GM23338 (cell line): ENCODE measurements at regions not wholly inside any gene's neighbourhood (a gene's known extent, or its start where the extent isn't known, plus 50 kb on each side); places are given as distances from the start of the nearest gene placed in this dataset.

ENCODE experiments used
- ATAC-seq: fragments of 200-7000 bp; cut with Tn5 transposase; 3 replicates; pipeline ENCODE4 v1.9.1; 2020
- DNase-seq: peaks from one replicate; pipeline ENCODE4 v3.0.0-alpha.2; 2015; ENCODE audit warnings: low spot score
- H2AFZ ChIP-seq: fragments of 200-600 bp; sonication (generic); 2 replicates; pipeline ENCODE4 v1.8.0; 2016; ENCODE audit warnings: antibody characterized with exemption, mild to moderate bottlenecking, moderate library complexity
- H3F3A ChIP-seq: fragments of 200-600 bp; sonication (generic); replicated peaks from 2 replicates; pipeline ENCODE4 v1.8.0; 2017; ENCODE audit warnings: antibody characterized with exemption, mixed run types, low read depth
- H3K27ac ChIP-seq: fragments of 200-600 bp; sonication (generic); 2 replicates; pipeline ENCODE4 v1.6.1; 2016; ENCODE audit warnings: low read depth
- H3K27me3 ChIP-seq: fragments of 200-600 bp; sonication (generic); 2 replicates; pipeline ENCODE4 v1.8.0; 2016; ENCODE audit warnings: mild to moderate bottlenecking, mixed run types, moderate library complexity; ENCODE audit not compliant: insufficient read depth
- H3K36me3 ChIP-seq: fragments of 200-600 bp; sonication (generic); 2 replicates; pipeline ENCODE4 v1.8.0; 2016; ENCODE audit warnings: mild to moderate bottlenecking; ENCODE audit not compliant: insufficient read depth
- H3K4me1 ChIP-seq: fragments of 200-600 bp; sonication (generic); 2 replicates; pipeline ENCODE4 v1.8.0; 2016; ENCODE audit warnings: mild to moderate bottlenecking, moderate library complexity; ENCODE audit not compliant: insufficient read depth
- H3K4me2 ChIP-seq: fragments of 200-600 bp; sonication (generic); 2 replicates; pipeline ENCODE4 v1.7.1; 2017; ENCODE audit warnings: mixed run types
- H3K4me3 ChIP-seq: fragments of 200-600 bp; sonication (generic); 2 replicates; pipeline ENCODE4 v1.6.1; 2016; ENCODE audit warnings: mixed run types
- H3K79me2 ChIP-seq: fragments of 200-600 bp; sonication (generic); replicated peaks from 2 replicates; pipeline ENCODE4 v1.8.0; 2017; ENCODE audit warnings: mild to moderate bottlenecking; ENCODE audit not compliant: insufficient read depth
- H3K9me2 ChIP-seq: fragments of 200-600 bp; sonication (generic); 2 replicates; pipeline ENCODE4 v1.8.0; 2017; ENCODE audit not compliant: insufficient read depth
- H4K20me1 ChIP-seq: fragments of 200-600 bp; sonication (generic); replicated peaks from 2 replicates; pipeline ENCODE4 v1.8.0; 2017; ENCODE audit warnings: mild to moderate bottlenecking; ENCODE audit not compliant: insufficient read depth
- H3K27ac Mint-ChIP-seq: 2 replicates; pipeline ENCODE4 v1.8.0; 2020; ENCODE audit warnings: inconsistent platforms, mild to moderate bottlenecking, moderate library complexity, mixed read lengths
- H3K27me3 Mint-ChIP-seq: 3 replicates; pipeline ENCODE4 v1.8.0; 2022; ENCODE audit warnings: low read depth, mild to moderate bottlenecking, moderate library complexity, mixed read lengths, inconsistent platforms; ENCODE audit not compliant: insufficient read depth, poor library complexity
- H3K36me3 Mint-ChIP-seq: 3 replicates; pipeline ENCODE4 v1.8.0; 2021; ENCODE audit warnings: low read depth, mild to moderate bottlenecking, inconsistent platforms, moderate library complexity, mixed read lengths
- H3K4me1 Mint-ChIP-seq: 3 replicates; pipeline ENCODE4 v1.8.0; 2020; ENCODE audit warnings: mild to moderate bottlenecking, inconsistent platforms, mixed read lengths
- H3K4me3 Mint-ChIP-seq: 3 replicates; pipeline ENCODE4 v1.8.0; 2021; ENCODE audit warnings: moderate library complexity, mild to moderate bottlenecking, inconsistent platforms, mixed read lengths
- H3K9me3 Mint-ChIP-seq: 3 replicates; pipeline ENCODE4 v1.8.0; 2020; ENCODE audit warnings: moderate library complexity, mild to moderate bottlenecking, inconsistent platforms, mixed read lengths
- CREB1 ChIP-seq: fragments of 250-450 bp; sonication (Bioruptor Pico); IDR thresholded peaks from 2 replicates; pipeline ENCODE4 v1.5.0; 2020; ENCODE audit warnings: low read depth, mild to moderate bottlenecking, moderate library complexity
- CTCF ChIP-seq, 2 experiments: fragments of 200-600 bp in 1 of 2; sonication (generic) in 1 of 2; conservative IDR thresholded peaks; 2 replicates each; pipeline versions ENCODE4 v1.5.1 to v1.6.1; 2016 to 2017; ENCODE audit warnings: antibody characterized with exemption in 2 of 2, low read depth in 2 of 2, mild to moderate bottlenecking in 2 of 2, moderate library complexity in 1 of 2
- ETS1 ChIP-seq: IDR thresholded peaks from 2 replicates; pipeline ENCODE4 v1.6.1; 2016; ENCODE audit warnings: antibody characterized with exemption
- EZH2 ChIP-seq: fragments of 200-600 bp; sonication (generic); IDR thresholded peaks from one replicate; pipeline ENCODE4 v1.8.0; 2017; ENCODE audit warnings: antibody characterized with exemption, mild to moderate bottlenecking, low read depth; ENCODE audit not compliant: unreplicated experiment
- EZH2phosphoT487 ChIP-seq: fragments of 200-600 bp; sonication (generic); IDR thresholded peaks from one replicate; pipeline ENCODE4 v1.8.1; 2018; ENCODE audit warnings: antibody characterized with exemption; ENCODE audit not compliant: unreplicated experiment
- JUNB ChIP-seq: IDR thresholded peaks from one replicate; pipeline ENCODE4 v1.6.1; 2016; ENCODE audit warnings: antibody characterized with exemption; ENCODE audit not compliant: unreplicated experiment
- NANOG ChIP-seq: IDR thresholded peaks from 2 replicates; pipeline ENCODE4 v1.6.1; 2016; ENCODE audit warnings: antibody characterized with exemption, borderline replicate concordance
- POLR2AphosphoS5 ChIP-seq: IDR thresholded peaks from 2 replicates; pipeline ENCODE4 v1.6.1; 2016; ENCODE audit warnings: antibody characterized with exemption, low read depth
- STAT1 ChIP-seq: IDR thresholded peaks from one replicate; pipeline ENCODE4 v1.6.1; 2016; ENCODE audit warnings: antibody characterized with exemption; ENCODE audit not compliant: unreplicated experiment
- ZNF114 ChIP-seq: fragments of 250-450 bp; sonication (Bioruptor Pico); IDR thresholded peaks from 2 replicates; pipeline ENCODE4 v1.5.0; 2020; ENCODE audit warnings: mild to moderate bottlenecking, moderate library complexity
- ZNF462 ChIP-seq: fragments of 250-450 bp; sonication (Bioruptor Pico); IDR thresholded peaks from 2 replicates; pipeline ENCODE4 v1.5.0; 2020; ENCODE audit warnings: mild to moderate bottlenecking, moderate library complexity
- TF ChIP-seq, protein P1 (sequence below): IDR thresholded peaks from one replicate; pipeline ENCODE4 v1.6.1; 2018; ENCODE audit warnings: antibody characterized with exemption; ENCODE audit not compliant: unreplicated experiment

DNA sequence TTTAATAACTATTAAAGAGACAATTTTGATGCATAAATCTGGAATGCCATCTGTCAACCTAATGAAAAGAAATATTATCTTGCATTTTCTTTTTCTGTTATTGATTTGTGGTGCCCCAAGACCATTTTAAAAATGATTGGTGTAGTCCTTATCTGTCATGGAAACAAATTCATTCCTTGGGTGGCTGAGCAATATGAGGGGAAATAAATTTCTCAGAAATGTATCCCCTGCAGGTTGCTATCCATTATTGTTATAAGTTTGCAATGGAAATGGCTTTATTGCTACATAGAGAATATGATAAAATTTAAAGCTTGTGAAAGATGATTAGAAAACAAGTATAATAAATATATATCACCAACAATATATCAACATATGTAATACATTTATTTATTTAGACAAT is 607.0 kb downstream of the DNAJB9 start (continued):
- no peak for TF ChIP-seq ZNF462 (CRISPR knock-in tag)
- TF ChIP-seq EZH2phosphoT487, result no peak
- no peak for TF ChIP-seq ZNF114 (CRISPR knock-in tag)

DNA sequence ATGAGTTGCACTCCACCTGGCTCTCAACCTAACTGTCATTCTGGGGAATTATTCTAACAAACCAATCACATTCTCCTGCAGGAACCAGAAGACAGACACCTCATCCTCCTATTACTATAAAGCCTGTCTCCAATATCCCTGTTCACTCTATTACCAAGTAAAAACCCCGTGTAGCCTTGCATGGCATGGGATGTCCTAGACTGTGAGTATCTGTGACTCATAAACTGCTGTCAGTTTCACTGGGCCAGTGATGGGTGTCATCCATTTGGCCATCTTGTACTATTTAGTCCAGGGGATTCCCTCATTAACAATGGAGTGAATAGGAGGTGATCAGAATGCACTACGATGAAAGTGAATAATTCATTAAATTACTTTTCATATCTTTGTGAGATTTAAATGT is 608.7 kb downstream of the DNAJB9 start:
- no peak overlapping the region for H2AFZ ChIP-seq
- Mint-ChIP-seq H3K4me1 (0 out of 3 replicates have a peak, but pooled peaks cover 2% of the 10 kb centered on the region), H3K27me3 (no peaks in the 10 kb centered on the region), H3K36me3 (peaks cover 9% of the 10 kb centered on the region; the same call in 2 of the 3 replicates), H3K4me3 (no peak overlapping the region), H3K9me3 (peaks cover 14% of the 10 kb centered on the region), H3K27ac (no peak overlapping the region)
- H3K4me3 ChIP-seq, result no peak overlapping the region
- no peaks in the 10 kb centered on the region for H3F3A ChIP-seq
- H3K27ac ChIP-seq, result no peak overlapping the region
- no peaks in the 10 kb centered on the region for H3K9me2 ChIP-seq
- H3K79me2 ChIP-seq, result no peaks in the 10 kb centered on the region
- ATAC-seq (no peak), DNase-seq (no peak)
- no peaks in the 10 kb centered on the region for H4K20me1 ChIP-seq
- no peaks in the 10 kb centered on the region for H3K36me3 ChIP-seq
- H3K27me3 ChIP-seq, result no peaks in the 10 kb centered on the region
- no peak overlapping the region for H3K4me2 ChIP-seq
- no peaks in the 10 kb centered on the region for H3K4me1 ChIP-seq
- TF ChIP-seq CREB1 (no peak), POLR2AphosphoS5 (no peak), NANOG (no peak), EZH2phosphoT487 (no peak), ETS1 (no peak), JUNB (no peak), CTCF (conservative IDR thresholded peaks at IDR 0.05; ENCODE audit: low read depth in 2 of 2) (no peak), EZH2 (no peak), ZNF114 (CRISPR knock-in tag) (no peak), STAT1 (no peak)
- TF ChIP-seq, protein P1, sequence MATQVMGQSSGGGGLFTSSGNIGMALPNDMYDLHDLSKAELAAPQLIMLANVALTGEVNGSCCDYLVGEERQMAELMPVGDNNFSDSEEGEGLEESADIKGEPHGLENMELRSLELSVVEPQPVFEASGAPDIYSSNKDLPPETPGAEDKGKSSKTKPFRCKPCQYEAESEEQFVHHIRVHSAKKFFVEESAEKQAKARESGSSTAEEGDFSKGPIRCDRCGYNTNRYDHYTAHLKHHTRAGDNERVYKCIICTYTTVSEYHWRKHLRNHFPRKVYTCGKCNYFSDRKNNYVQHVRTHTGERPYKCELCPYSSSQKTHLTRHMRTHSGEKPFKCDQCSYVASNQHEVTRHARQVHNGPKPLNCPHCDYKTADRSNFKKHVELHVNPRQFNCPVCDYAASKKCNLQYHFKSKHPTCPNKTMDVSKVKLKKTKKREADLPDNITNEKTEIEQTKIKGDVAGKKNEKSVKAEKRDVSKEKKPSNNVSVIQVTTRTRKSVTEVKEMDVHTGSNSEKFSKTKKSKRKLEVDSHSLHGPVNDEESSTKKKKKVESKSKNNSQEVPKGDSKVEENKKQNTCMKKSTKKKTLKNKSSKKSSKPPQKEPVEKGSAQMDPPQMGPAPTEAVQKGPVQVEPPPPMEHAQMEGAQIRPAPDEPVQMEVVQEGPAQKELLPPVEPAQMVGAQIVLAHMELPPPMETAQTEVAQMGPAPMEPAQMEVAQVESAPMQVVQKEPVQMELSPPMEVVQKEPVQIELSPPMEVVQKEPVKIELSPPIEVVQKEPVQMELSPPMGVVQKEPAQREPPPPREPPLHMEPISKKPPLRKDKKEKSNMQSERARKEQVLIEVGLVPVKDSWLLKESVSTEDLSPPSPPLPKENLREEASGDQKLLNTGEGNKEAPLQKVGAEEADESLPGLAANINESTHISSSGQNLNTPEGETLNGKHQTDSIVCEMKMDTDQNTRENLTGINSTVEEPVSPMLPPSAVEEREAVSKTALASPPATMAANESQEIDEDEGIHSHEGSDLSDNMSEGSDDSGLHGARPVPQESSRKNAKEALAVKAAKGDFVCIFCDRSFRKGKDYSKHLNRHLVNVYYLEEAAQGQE, result no peak
